IMR-90 (cell line): ENCODE measurements at regions not wholly inside any gene's neighbourhood (a gene's known extent, or its start where the extent isn't known, plus 50 kb on each side); places are given as distances from the start of the nearest gene placed in this dataset.

Source experiments
- ATAC-seq: fragments of 200-7000 bp; cut with Tn5 transposase; 2 replicates; pipeline ENCODE4 v1.9.1; 2020; ENCODE audit warnings: low read depth, mild to moderate bottlenecking, moderate library complexity
- BruUV-seq: library from RNA; stranded (reverse); fragments of 400-500 nt; replicated peaks from 2 replicates; lab custom pipeline; 2021; lab: Mats Ljungman, UMichigan
- CTCF ChIA-PET: fragments of 300-600 bp; formaldehyde crosslinking; extraction: SDS; loops from one replicate; lab custom pipeline; 2021; ENCODE audit warnings: antibody characterized with exemption; lab: Yijun Ruan, JAX
- POLR2A ChIA-PET: fragments of 300-600 bp; sonication (Branson Sonifier 250); formaldehyde crosslinking; loops from one replicate; lab custom pipeline; 2022; ENCODE audit warnings: antibody characterized with exemption; ENCODE audit not compliant: unreplicated experiment; lab: Charles Lee
- DNase-seq: peaks from one replicate; pipeline ENCODE4 v3.0.0; 2013
- H2AFZ ChIP-seq: replicated peaks from 2 replicates; pipeline ENCODE3; 2013; ENCODE audit warnings: low read length, mild to moderate bottlenecking; ENCODE audit not compliant: poor library complexity
- H2AK5ac ChIP-seq: 2 replicates; pipeline ENCODE4 v1.6.1; 2013; ENCODE audit warnings: low read depth, low read length, inconsistent platforms
- H2AK9ac ChIP-seq: replicated peaks from 2 replicates; pipeline ENCODE3; 2013; ENCODE audit warnings: mild to moderate bottlenecking, low read depth, low read length, moderate library complexity; ENCODE audit not compliant: poor library complexity
- H2BK120ac ChIP-seq: 2 replicates; pipeline ENCODE4 v1.6.1; 2013; ENCODE audit warnings: low read depth, low read length, inconsistent platforms
- H2BK15ac ChIP-seq: 3 replicates; pipeline ENCODE4 v1.6.1; 2013; ENCODE audit warnings: low read depth, low read length, inconsistent platforms
- H2BK20ac ChIP-seq: 2 replicates; pipeline ENCODE4 v1.6.1; 2013; ENCODE audit warnings: low read depth, mild to moderate bottlenecking, inconsistent platforms, low read length, moderate library complexity
- H2BK5ac ChIP-seq: 2 replicates; pipeline ENCODE4 v1.6.1; 2013; ENCODE audit warnings: mild to moderate bottlenecking, low read depth, low read length, inconsistent platforms; ENCODE audit not compliant: poor library complexity, severe bottlenecking
- H3K14ac ChIP-seq: replicated peaks from 2 replicates; pipeline ENCODE4 v1.6.1; 2013; ENCODE audit warnings: low read depth, low read length, inconsistent platforms
- H3K18ac ChIP-seq: 2 replicates; pipeline ENCODE4 v1.6.1; 2013; ENCODE audit warnings: low read depth, low read length, control low read depth
- H3K23ac ChIP-seq: 2 replicates; pipeline ENCODE4 v1.6.1; 2013; ENCODE audit warnings: low read depth, low read length, inconsistent platforms
- H3K27ac ChIP-seq: 2 replicates; pipeline ENCODE4 v1.5.1; 2013; ENCODE audit warnings: mild to moderate bottlenecking, control low read depth, low read length; ENCODE audit not compliant: insufficient read depth
- H3K27me3 ChIP-seq: 2 replicates; pipeline ENCODE4 v1.6.1; 2013; ENCODE audit warnings: low read length; ENCODE audit not compliant: control insufficient read depth, insufficient read depth
- H3K36me3 ChIP-seq: 2 replicates; pipeline ENCODE4 v1.6.1; 2013; ENCODE audit warnings: low read length, mixed read lengths; ENCODE audit not compliant: control insufficient read depth, insufficient read depth
- H3K4ac ChIP-seq: 2 replicates; pipeline ENCODE4 v1.6.1; 2013; ENCODE audit warnings: low read depth, low read length, inconsistent platforms
- H3K4me1 ChIP-seq: 2 replicates; pipeline ENCODE4 v1.6.1; 2013; ENCODE audit warnings: low read length, mixed read lengths; ENCODE audit not compliant: control insufficient read depth, insufficient read depth
- H3K4me2 ChIP-seq: 2 replicates; pipeline ENCODE4 v1.6.1; 2013; ENCODE audit warnings: low read depth, mild to moderate bottlenecking, control low read depth, low read length, moderate library complexity
- H3K4me3 ChIP-seq: 2 replicates; pipeline ENCODE4 v1.5.1; 2013; ENCODE audit warnings: low read depth, mild to moderate bottlenecking, control low read depth, low read length, moderate library complexity; ENCODE audit not compliant: insufficient read depth
- H3K56ac ChIP-seq: 2 replicates; pipeline ENCODE4 v1.6.1; 2013; ENCODE audit warnings: low read length, inconsistent platforms; ENCODE audit not compliant: insufficient read depth; ENCODE audit errors: extremely low read depth
- H3K79me1 ChIP-seq, 2 experiments: 2 replicates each; pipeline ENCODE4 v1.6.1; 2013; ENCODE audit warnings: low read length in 2 of 2, inconsistent platforms in 1 of 2, low read depth in 1 of 2
- H3K9ac ChIP-seq: 2 replicates; pipeline ENCODE4 v1.6.1; 2013; ENCODE audit warnings: low read depth, low read length, control low read depth
- H3K9me1 ChIP-seq: 2 replicates; pipeline ENCODE4 v1.6.1; 2013; ENCODE audit warnings: low read length, inconsistent platforms; ENCODE audit not compliant: insufficient read depth
- H3K9me3 ChIP-seq: 2 replicates; pipeline ENCODE4 v1.6.1; 2013; ENCODE audit warnings: low read length; ENCODE audit not compliant: control insufficient read depth, insufficient read depth
- H4K20me1 ChIP-seq: 2 replicates; pipeline ENCODE4 v1.6.1; 2013; ENCODE audit warnings: low read length, inconsistent platforms; ENCODE audit not compliant: insufficient read depth
- H4K5ac ChIP-seq: 2 replicates; pipeline ENCODE4 v1.6.1; 2013; ENCODE audit warnings: mild to moderate bottlenecking, low read depth, low read length, control low read depth
- H4K8ac ChIP-seq, 2 experiments: 2 replicates each; pipeline ENCODE4 v1.6.1; 2013; ENCODE audit warnings: low read depth in 2 of 2, low read length in 2 of 2, control low read depth in 1 of 2, inconsistent platforms in 1 of 2
- H4K91ac ChIP-seq: 2 replicates; pipeline ENCODE4 v1.6.1; 2013; ENCODE audit warnings: low read depth, low read length, inconsistent platforms; ENCODE audit not compliant: insufficient read depth
- MAZ ChIP-seq: IDR thresholded peaks from 2 replicates; pipeline ENCODE4 v1.6.1; 2012; ENCODE audit warnings: low read depth, mild to moderate bottlenecking, low read length, improper control_type of control experiment, moderate library complexity, borderline replicate concordance
- POLR2A ChIP-seq: IDR thresholded peaks from 2 replicates; pipeline ENCODE4 v1.6.1; 2012; ENCODE audit warnings: mild to moderate bottlenecking, low read depth, low read length
- RFX5 ChIP-seq: IDR thresholded peaks from 2 replicates; pipeline ENCODE4 v1.8.0; 2012; ENCODE audit warnings: low read depth, mild to moderate bottlenecking, low read length, moderate library complexity
- SMC3 ChIP-seq: fragments of 150-350 bp; IDR thresholded peaks from 2 replicates; pipeline ENCODE4 v1.6.1; 2016; ENCODE audit warnings: low read depth, mild to moderate bottlenecking, antibody characterized with exemption, low read length, moderate library complexity
- WGBS, 2 experiments: methylation state at CpG; one replicate each; pipeline versions ENCODE4 v1.1.5 to v1.1.7; 2013; ENCODE audit warnings: missing lambda C conversion rate in 2 of 2; ENCODE audit not compliant: insufficient read length in 1 of 2; ENCODE audit errors: extremely low coverage in 2 of 2; 5-methylcytosine and 5-hydroxymethylcytosine counted together
- dilution Hi-C: fragments of 300-500 bp; cut with HindIII; formaldehyde crosslinking; loops from one replicate; pipeline ENCODE4 v1.14.3; 2018; ENCODE audit warnings: low sequenced_read_pairs; ENCODE audit not compliant: unreplicated experiment
- in situ Hi-C: fragments of 300-500 bp; cut with MboI; formaldehyde crosslinking; loops from 3 replicates; pipeline ENCODE4 v1.14.3; 2019; ENCODE audit warnings: low sequenced_read_pairs, inconsistent platforms, mixed read lengths
- intact Hi-C: fragments of 100-400 bp; cut with micrococcal nuclease; formaldehyde crosslinking; loops from 2 replicates; pipeline ENCODE4 v1.10.0; 2022
- TF ChIP-seq, protein P1 (sequence below): fragments of 150-350 bp; IDR thresholded peaks from 2 replicates; pipeline ENCODE4 v1.6.1; 2017; ENCODE audit warnings: mild to moderate bottlenecking, antibody characterized with exemption, low read length, low read depth

DNA sequence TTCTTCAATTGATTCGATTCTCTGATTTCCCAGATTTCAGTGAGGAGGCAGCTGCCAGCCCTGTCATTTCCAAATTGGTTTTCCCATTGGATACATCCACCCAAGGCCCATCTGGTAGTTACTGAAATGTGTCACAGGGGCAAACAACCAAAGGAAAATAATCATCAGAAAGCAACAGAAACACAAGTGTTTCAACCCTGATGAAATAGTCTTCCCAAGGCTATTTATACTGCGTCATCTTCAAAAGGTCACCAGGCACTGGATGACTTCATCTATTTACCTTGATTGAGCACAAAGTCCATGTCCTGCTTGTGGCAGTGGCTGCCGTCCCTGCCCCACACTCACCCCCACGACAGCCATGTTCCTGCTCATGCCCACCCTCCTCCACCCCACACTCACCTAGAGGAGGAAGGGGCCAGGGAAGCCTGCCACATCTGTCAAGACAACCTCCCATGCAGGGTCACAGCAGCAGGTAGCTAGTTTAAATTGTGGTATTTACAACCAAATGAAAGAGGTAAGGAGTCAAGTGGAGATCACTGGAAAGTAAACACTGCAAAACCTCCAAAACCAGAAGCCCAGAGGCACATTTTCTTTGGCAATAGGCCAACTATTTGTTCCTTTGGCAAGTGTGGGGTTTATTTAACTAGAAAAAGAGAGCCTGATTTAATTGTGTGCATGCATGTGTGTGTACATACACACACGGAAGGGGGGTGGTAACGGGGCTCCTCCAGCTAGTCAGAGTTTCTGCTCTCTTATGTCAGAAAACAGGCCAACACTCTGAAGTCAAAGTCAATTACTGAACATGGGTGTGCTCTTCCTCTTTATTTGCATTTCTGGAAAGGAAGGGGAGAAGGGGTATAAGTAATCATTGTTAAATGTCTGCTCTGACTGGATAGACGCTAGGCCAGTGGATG, 49.5 kb upstream of the RAB4A start:
- DNase-seq (peak; percentile 36), ATAC-seq (peak; percentile 19; the same call in 1 of the 2 replicates)
- H2AK9ac ChIP-seq, result no peak overlapping the region
- peak overlapping the region; percentile 47; the same call in 1 of the 2 replicates for H3K4ac ChIP-seq
- in situ Hi-C loops (no loop called here), intact Hi-C loops (loop anchor here (1.0 to 10.0 kb wide), 3 partner anchors 24 to 387 kb away; no protein-coding TSS in a partner anchor), dilution Hi-C loops (no loop called here)
- no peaks in the 10 kb centered on the region for H3K79me1 ChIP-seq
- no peak overlapping the region for H3K56ac ChIP-seq
- no peak overlapping the region for H2AK5ac ChIP-seq
- no peak overlapping the region for H3K9ac ChIP-seq
- peak overlapping the region; percentile 16; the same call in 1 of the 2 replicates for H4K91ac ChIP-seq
- ChIA-PET CTCF (no interaction called here), POLR2A (no interaction called here)
- H3K9me1 ChIP-seq, result peaks cover 2% of the 10 kb centered on the region; the same call in 1 of the 2 replicates
- H3K27ac ChIP-seq, result peak overlapping the region; percentile 11; the same call in 1 of the 2 replicates
- H3K4me1 ChIP-seq, result peaks cover 8% of the 10 kb centered on the region
- no peaks in the 10 kb centered on the region for H3K27me3 ChIP-seq
- H4K20me1 ChIP-seq, result no peaks in the 10 kb centered on the region
- no peak overlapping the region; the same call in 1 of the 2 replicates for H2BK20ac ChIP-seq
- H4K5ac ChIP-seq, result no peak overlapping the region
- H3K4me3 ChIP-seq, result no peak overlapping the region
- no TSS peak for BruUV-seq
- no peaks in the 10 kb centered on the region for H3K36me3 ChIP-seq
- H3K4me2 ChIP-seq, result no peak overlapping the region; the same call in 1 of the 2 replicates
- TF ChIP-seq POLR2A (no peak), MAZ (no peak), SMC3 (no peak), RFX5 (no peak)
- TF ChIP-seq, protein P1, sequence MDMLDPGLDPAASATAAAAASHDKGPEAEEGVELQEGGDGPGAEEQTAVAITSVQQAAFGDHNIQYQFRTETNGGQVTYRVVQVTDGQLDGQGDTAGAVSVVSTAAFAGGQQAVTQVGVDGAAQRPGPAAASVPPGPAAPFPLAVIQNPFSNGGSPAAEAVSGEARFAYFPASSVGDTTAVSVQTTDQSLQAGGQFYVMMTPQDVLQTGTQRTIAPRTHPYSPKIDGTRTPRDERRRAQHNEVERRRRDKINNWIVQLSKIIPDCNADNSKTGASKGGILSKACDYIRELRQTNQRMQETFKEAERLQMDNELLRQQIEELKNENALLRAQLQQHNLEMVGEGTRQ, result no peak
- WGBS, 2 experiments, result 86% methylated on average over 1 of the region's 7 CpGs; no CpG with 5 or more reads in 1 of the 2 experiments
- H3K14ac ChIP-seq, result no peak overlapping the region
- no peak overlapping the region for H3K18ac ChIP-seq
- H2BK120ac ChIP-seq, result no peak overlapping the region
- H4K8ac ChIP-seq, result no peak overlapping the region
- H3K9me3 ChIP-seq, result no peaks in the 10 kb centered on the region
- no peak overlapping the region for H2AFZ ChIP-seq
- peak overlapping the region; percentile 28 for H2BK5ac ChIP-seq
- H3K23ac ChIP-seq, result no peak overlapping the region
- H2BK15ac ChIP-seq, result no peak overlapping the region; the same call in 2 of the 3 replicates
